GM12878 (cell line): ENCODE measurements at regions not wholly inside any gene's neighbourhood (a gene's known extent, or its start where the extent isn't known, plus 50 kb on each side); places are given as distances from the start of the nearest gene placed in this dataset.

Experiments
- ATAC-seq: fragments of 200-7000 bp; cut with Tn5 transposase; 3 replicates; pipeline ENCODE4 v1.9.1; 2020; ENCODE audit warnings: mild to moderate bottlenecking, moderate library complexity
- BruUV-seq: library from RNA; stranded (reverse); fragments of 400-500 nt; replicated peaks from 2 replicates; lab custom pipeline; 2021; lab: Mats Ljungman, UMichigan
- CTCF ChIA-PET: fragments of 300-600 bp; sonication (Branson Sonifier 250); formaldehyde crosslinking; extraction: SDS; loops from one replicate; lab custom pipeline; 2021; ENCODE audit warnings: inconsistent platforms; lab: Yijun Ruan, JAX
- POLR2A ChIA-PET: fragments of 350-600 bp; formaldehyde crosslinking; extraction: SDS; loops from one replicate; lab custom pipeline; 2021; ENCODE audit warnings: inconsistent platforms; lab: Charles Lee
- RAD21 ChIA-PET: fragments of 300-600 bp; sonication (Branson Sonifier 250); formaldehyde crosslinking; loops from one replicate; lab custom pipeline; 2023; ENCODE audit warnings: antibody characterized with exemption; ENCODE audit not compliant: unreplicated experiment; lab: Charles Lee
- SMC1A ChIA-PET: fragments of 300-600 bp; sonication (Branson Sonifier 250); formaldehyde crosslinking; loops from one replicate; lab custom pipeline; 2023; ENCODE audit not compliant: unreplicated experiment, uncharacterized antibody; lab: Charles Lee
- DNase-seq: peaks from one replicate; pipeline ENCODE4 v3.0.0-alpha.2; 2011; ENCODE audit warnings: low read depth, low spot score
- FAIRE-seq: peaks from 3 replicates; lab custom pipeline; 2011; peaks lifted over from hg19 to GRCh38; lab: Jason Lieb, UNC
- H2AFZ ChIP-seq: 2 replicates; pipeline ENCODE4 v1.6.0; 2011; ENCODE audit warnings: low read depth, low read length, control low read depth; ENCODE audit not compliant: control insufficient read depth
- H3K27ac ChIP-seq: 2 replicates; pipeline ENCODE4 v1.5.1; 2011; ENCODE audit warnings: control low read depth; ENCODE audit not compliant: control insufficient read depth, insufficient read depth
- H3K27me3 ChIP-seq, 2 experiments: replicated peaks in 1 of 2; 2 replicates each; pipeline versions ENCODE4 v1.6.0 to v1.6.1; 2011; ENCODE audit warnings: low read length in 1 of 2; ENCODE audit not compliant: control insufficient read depth in 2 of 2, insufficient read depth in 2 of 2
- H3K36me3 ChIP-seq, 2 experiments: 2 replicates each; pipeline ENCODE4 v1.5.1; 2011; ENCODE audit warnings: low read length in 1 of 2; ENCODE audit not compliant: control insufficient read depth in 2 of 2, insufficient read depth in 2 of 2
- H3K4me1 ChIP-seq: 2 replicates; pipeline ENCODE4 v1.6.1; 2011; ENCODE audit warnings: mild to moderate bottlenecking, low read length, moderate library complexity, mixed read lengths; ENCODE audit not compliant: control insufficient read depth, insufficient read depth
- H3K4me2 ChIP-seq: 2 replicates; pipeline ENCODE4 v1.6.0; 2011; ENCODE audit warnings: control low read depth; ENCODE audit not compliant: control insufficient read depth, insufficient read depth
- H3K4me3 ChIP-seq: fragments of 200-600 bp; sonication (generic); 2 replicates; pipeline ENCODE4 v1.5.1; 2016
- H3K79me2 ChIP-seq: 2 replicates; pipeline ENCODE4 v1.6.0; 2011; ENCODE audit warnings: low read length; ENCODE audit not compliant: control insufficient read depth, insufficient read depth
- H3K9ac ChIP-seq: 2 replicates; pipeline ENCODE4 v1.8.0; 2011; ENCODE audit warnings: low read length, control low read depth, mixed read lengths; ENCODE audit not compliant: control insufficient read depth, insufficient read depth
- H3K9me3 ChIP-seq: replicated peaks from 3 replicates; pipeline ENCODE4 v1.5.1; 2011; ENCODE audit warnings: mild to moderate bottlenecking, low read length; ENCODE audit not compliant: control insufficient read depth, insufficient read depth
- H4K20me1 ChIP-seq: 2 replicates; pipeline ENCODE4 v1.6.0; 2011; ENCODE audit not compliant: control insufficient read depth, insufficient read depth
- ATF7 ChIP-seq: fragments of 450-650 bp; IDR thresholded peaks from 2 replicates; pipeline ENCODE4 v1.6.1; 2016; ENCODE audit warnings: low read depth, mild to moderate bottlenecking
- CEBPB ChIP-seq, 2 experiments: fragments of 150-350 bp in 1 of 2; IDR thresholded peaks; 2 replicates each; pipeline ENCODE4 v1.6.1; 2012 to 2014; ENCODE audit warnings: low read depth in 2 of 2, low read length in 2 of 2, borderline replicate concordance in 1 of 2, inconsistent platforms in 1 of 2
- CHD1 ChIP-seq: IDR thresholded peaks from 2 replicates; pipeline ENCODE4 v1.6.1; 2012; ENCODE audit warnings: low read depth, low read length, improper control_type of control experiment
- GABPA ChIP-seq: IDR thresholded peaks from 2 replicates; pipeline ENCODE4 v1.6.1; 2014; ENCODE audit warnings: antibody characterized with exemption, low read depth, mild to moderate bottlenecking, inconsistent platforms
- IRF4 ChIP-seq: IDR thresholded peaks from 2 replicates; pipeline ENCODE4 v1.6.1; 2011; ENCODE audit warnings: low read depth, low read length
- NRF1 ChIP-seq: conservative IDR thresholded peaks from 2 replicates; pipeline ENCODE4 v1.6.1; 2011; ENCODE audit warnings: mild to moderate bottlenecking, low read depth, low read length, improper control_type of control experiment
- SREBF1 ChIP-seq: IDR thresholded peaks from 2 replicates; pipeline ENCODE4 v1.6.1; 2012; ENCODE audit warnings: mild to moderate bottlenecking, low read length
- USF2 ChIP-seq: IDR thresholded peaks from 2 replicates; pipeline ENCODE4 v1.6.1; 2011; ENCODE audit warnings: low read depth, low read length, improper control_type of control experiment, borderline replicate concordance
- WGBS: methylation state at CpG from one replicate; pipeline ENCODE4 v1.1.6; 2016; ENCODE audit warnings: low lambda C conversion rate; ENCODE audit not compliant: insufficient replicate concordance, insufficient coverage; ENCODE audit errors: missing lambda C conversion rate; 5-methylcytosine and 5-hydroxymethylcytosine counted together
- in situ Hi-C: fragments of 300-500 bp; cut with MboI; formaldehyde crosslinking; loops from 9 replicates; pipeline ENCODE4 v1.14.3; 2018; ENCODE audit warnings: mixed read lengths
- intact Hi-C: fragments of 100-400 bp; cut with micrococcal nuclease; formaldehyde crosslinking; loops from one replicate; pipeline ENCODE4 v1.14.2; 2022; ENCODE audit not compliant: unreplicated experiment
- TF ChIP-seq, protein P1 (sequence below): fragments of 450-650 bp; IDR thresholded peaks from 2 replicates; pipeline ENCODE4 v1.6.1; 2016; ENCODE audit warnings: mild to moderate bottlenecking, moderate library complexity, borderline replicate concordance
- TF ChIP-seq, protein P2 (sequence below): IDR thresholded peaks from 2 replicates; pipeline ENCODE4 v1.6.1; 2012; ENCODE audit warnings: low read depth, low read length, improper control_type of control experiment
- TF ChIP-seq, protein P3 (sequence below): fragments of 450-650 bp; IDR thresholded peaks from 2 replicates; pipeline ENCODE4 v1.6.1; 2017; ENCODE audit warnings: mild to moderate bottlenecking, low read depth, inconsistent platforms; ENCODE audit not compliant: poor library complexity, severe bottlenecking

GRCh38 chr1:229122606-229123005 lies 148.3 kb upstream of the RAB4A start (continued):
- TF ChIP-seq, protein P1, sequence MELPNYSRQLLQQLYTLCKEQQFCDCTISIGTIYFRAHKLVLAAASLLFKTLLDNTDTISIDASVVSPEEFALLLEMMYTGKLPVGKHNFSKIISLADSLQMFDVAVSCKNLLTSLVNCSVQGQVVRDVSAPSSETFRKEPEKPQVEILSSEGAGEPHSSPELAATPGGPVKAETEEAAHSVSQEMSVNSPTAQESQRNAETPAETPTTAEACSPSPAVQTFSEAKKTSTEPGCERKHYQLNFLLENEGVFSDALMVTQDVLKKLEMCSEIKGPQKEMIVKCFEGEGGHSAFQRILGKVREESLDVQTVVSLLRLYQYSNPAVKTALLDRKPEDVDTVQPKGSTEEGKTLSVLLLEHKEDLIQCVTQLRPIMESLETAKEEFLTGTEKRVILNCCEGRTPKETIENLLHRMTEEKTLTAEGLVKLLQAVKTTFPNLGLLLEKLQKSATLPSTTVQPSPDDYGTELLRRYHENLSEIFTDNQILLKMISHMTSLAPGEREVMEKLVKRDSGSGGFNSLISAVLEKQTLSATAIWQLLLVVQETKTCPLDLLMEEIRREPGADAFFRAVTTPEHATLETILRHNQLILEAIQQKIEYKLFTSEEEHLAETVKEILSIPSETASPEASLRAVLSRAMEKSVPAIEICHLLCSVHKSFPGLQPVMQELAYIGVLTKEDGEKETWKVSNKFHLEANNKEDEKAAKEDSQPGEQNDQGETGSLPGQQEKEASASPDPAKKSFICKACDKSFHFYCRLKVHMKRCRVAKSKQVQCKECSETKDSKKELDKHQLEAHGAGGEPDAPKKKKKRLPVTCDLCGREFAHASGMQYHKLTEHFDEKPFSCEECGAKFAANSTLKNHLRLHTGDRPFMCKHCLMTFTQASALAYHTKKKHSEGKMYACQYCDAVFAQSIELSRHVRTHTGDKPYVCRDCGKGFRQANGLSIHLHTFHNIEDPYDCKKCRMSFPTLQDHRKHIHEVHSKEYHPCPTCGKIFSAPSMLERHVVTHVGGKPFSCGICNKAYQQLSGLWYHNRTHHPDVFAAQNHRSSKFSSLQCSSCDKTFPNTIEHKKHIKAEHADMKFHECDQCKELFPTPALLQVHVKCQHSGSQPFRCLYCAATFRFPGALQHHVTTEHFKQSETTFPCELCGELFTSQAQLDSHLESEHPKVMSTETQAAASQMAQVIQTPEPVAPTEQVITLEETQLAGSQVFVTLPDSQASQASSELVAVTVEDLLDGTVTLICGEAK: no peak
- TF ChIP-seq USF2 (no peak), CHD1 (no peak), CEBPB (IDR thresholded peaks at IDR 0.05; ENCODE audit: borderline replicate concordance in 1 of 2, low read depth in 2 of 2, low read length in 2 of 2) (no peak), ATF7 (no peak)
- TF ChIP-seq, protein P2, sequence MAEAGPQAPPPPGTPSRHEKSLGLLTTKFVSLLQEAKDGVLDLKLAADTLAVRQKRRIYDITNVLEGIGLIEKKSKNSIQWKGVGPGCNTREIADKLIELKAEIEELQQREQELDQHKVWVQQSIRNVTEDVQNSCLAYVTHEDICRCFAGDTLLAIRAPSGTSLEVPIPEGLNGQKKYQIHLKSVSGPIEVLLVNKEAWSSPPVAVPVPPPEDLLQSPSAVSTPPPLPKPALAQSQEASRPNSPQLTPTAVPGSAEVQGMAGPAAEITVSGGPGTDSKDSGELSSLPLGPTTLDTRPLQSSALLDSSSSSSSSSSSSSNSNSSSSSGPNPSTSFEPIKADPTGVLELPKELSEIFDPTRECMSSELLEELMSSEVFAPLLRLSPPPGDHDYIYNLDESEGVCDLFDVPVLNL: no peak

DNA sequence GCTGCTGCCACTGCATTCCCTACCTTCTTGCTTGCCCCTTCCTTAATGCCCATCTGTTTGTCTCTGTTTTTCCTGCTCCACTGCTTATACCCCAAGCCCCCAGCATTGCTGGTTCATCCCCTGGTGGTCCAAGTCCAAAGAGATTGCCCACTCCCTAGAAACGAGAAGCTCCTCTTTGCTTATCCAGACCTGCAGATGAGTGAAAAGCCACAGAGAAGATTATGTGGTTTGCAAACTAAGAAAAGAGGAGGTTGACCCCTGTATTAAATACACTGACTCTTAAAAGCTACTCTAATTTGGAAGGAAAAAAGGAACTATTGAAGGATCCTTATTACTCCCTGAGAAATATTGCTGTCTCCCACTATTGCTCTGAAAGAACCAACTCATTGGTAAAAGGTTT lies 146.8 kb upstream of the RAB4A start:
- in situ Hi-C loops (no loop called here), intact Hi-C loops (no loop called here)
- RAD21 ChIA-PET: no interaction called here
- Histone ChIP-seq H3K4me2 (no peak overlapping the region), H2AFZ (no peak overlapping the region), H3K79me2 (no peaks in the 10 kb centered on the region), H3K36me3 (no peaks in the 10 kb centered on the region), H3K9ac (no peak overlapping the region), H3K27me3 (peaks cover 2% of the 10 kb centered on the region in 2 experiments; a peak in 3 of 4 replicates), H3K4me3 (no peak overlapping the region), H4K20me1 (no peaks in the 10 kb centered on the region), H3K27ac (no peak overlapping the region), H3K9me3 (no peaks in the 10 kb centered on the region), H3K4me1 (no peaks in the 10 kb centered on the region; the same call in 1 of the 2 replicates)
- TF ChIP-seq, protein P3, sequence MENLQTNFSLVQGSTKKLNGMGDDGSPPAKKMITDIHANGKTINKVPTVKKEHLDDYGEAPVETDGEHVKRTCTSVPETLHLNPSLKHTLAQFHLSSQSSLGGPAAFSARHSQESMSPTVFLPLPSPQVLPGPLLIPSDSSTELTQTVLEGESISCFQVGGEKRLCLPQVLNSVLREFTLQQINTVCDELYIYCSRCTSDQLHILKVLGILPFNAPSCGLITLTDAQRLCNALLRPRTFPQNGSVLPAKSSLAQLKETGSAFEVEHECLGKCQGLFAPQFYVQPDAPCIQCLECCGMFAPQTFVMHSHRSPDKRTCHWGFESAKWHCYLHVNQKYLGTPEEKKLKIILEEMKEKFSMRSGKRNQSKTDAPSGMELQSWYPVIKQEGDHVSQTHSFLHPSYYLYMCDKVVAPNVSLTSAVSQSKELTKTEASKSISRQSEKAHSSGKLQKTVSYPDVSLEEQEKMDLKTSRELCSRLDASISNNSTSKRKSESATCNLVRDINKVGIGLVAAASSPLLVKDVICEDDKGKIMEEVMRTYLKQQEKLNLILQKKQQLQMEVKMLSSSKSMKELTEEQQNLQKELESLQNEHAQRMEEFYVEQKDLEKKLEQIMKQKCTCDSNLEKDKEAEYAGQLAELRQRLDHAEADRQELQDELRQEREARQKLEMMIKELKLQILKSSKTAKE: no peak
- no peak for TF ChIP-seq NRF1
- TF ChIP-seq GABPA: no peak
- TF ChIP-seq IRF4: no peak
- no peak for TF ChIP-seq SREBF1
- DNase-seq: no peak
- CTCF ChIA-PET: no interaction called here
- SMC1A ChIA-PET: no interaction called here
- WGBS: 0% methylated on average over 1 of the region's 1 CpG
- FAIRE-seq: no peak
- ATAC-seq: no peak
- POLR2A ChIA-PET: no interaction called here
- BruUV-seq: no TSS peak
